ENCODE measurements at regions not wholly inside any gene's neighbourhood (a gene's known extent, or its start where the extent isn't known, plus 50 kb on each side); places are given as distances from the start of the nearest gene placed in this dataset.

- TF ChIP-seq EZH2 (IDR thresholded peaks at IDR 0.05; ENCODE audit: borderline replicate concordance, low read depth, low read length, poor library complexity, severe bottlenecking) (no peak), CTCF (conservative IDR thresholded peaks at IDR 0.05; ENCODE audit: low read depth, low read length) (no peak)
These were observed 93.6 kb downstream of the CRYAA start for GRCh38 chr21:43262427-43262826.

All from A673 (cell line).